ENCODE measurements at regions not wholly inside any gene's neighbourhood (a gene's known extent, or its start where the extent isn't known, plus 50 kb on each side); places are given as distances from the start of the nearest gene placed in this dataset.

DNA sequence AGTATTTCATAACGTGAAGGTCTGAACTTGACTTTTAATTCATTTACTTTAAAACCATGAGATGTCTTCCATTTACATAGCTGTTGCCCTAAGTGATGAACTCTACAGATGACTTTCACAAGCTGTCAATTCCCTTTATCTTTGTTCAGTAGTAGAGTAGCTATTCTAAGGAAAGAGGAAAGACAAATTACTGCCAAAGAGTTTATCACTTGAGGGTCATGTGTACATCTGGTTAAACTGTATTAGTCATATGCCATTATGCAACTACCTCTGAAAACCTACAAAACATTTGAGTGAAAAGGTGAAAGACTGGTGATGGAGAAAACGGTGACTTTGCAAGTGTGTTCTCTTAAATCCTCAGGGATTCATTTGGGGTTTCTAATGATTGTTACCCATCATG, 763.9 kb downstream of the TMEM182 start:
- Histone ChIP-seq H3K36me3 (no peaks in the 10 kb centered on the region), H3K27ac (no peak overlapping the region), H3K27me3 (no peaks in the 10 kb centered on the region), H3K4me1 (no peaks in the 10 kb centered on the region), H3K4me3 (no peak overlapping the region), H3K9me3 (peaks cover 0 to 4% (median 0%) of the 10 kb centered on the region in 4 donors)
- TF ChIP-seq, protein P1, sequence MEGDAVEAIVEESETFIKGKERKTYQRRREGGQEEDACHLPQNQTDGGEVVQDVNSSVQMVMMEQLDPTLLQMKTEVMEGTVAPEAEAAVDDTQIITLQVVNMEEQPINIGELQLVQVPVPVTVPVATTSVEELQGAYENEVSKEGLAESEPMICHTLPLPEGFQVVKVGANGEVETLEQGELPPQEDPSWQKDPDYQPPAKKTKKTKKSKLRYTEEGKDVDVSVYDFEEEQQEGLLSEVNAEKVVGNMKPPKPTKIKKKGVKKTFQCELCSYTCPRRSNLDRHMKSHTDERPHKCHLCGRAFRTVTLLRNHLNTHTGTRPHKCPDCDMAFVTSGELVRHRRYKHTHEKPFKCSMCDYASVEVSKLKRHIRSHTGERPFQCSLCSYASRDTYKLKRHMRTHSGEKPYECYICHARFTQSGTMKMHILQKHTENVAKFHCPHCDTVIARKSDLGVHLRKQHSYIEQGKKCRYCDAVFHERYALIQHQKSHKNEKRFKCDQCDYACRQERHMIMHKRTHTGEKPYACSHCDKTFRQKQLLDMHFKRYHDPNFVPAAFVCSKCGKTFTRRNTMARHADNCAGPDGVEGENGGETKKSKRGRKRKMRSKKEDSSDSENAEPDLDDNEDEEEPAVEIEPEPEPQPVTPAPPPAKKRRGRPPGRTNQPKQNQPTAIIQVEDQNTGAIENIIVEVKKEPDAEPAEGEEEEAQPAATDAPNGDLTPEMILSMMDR (IDR thresholded peaks at IDR 0.05) = no peak
- TF ChIP-seq POLR2A (IDR thresholded peaks at IDR 0.05) = no peak
- TF ChIP-seq EP300 (IDR thresholded peaks at IDR 0.05) = no peak
- intact Hi-C loops (cut with DNase I; ENCODE audit: low total_unique reads) = no loop called here
- 59 to 76% (median 64%) methylated on average over 2 of the region's 2 CpGs for WGBS, 5 donors
- no peak for DNase-seq

DNA sequence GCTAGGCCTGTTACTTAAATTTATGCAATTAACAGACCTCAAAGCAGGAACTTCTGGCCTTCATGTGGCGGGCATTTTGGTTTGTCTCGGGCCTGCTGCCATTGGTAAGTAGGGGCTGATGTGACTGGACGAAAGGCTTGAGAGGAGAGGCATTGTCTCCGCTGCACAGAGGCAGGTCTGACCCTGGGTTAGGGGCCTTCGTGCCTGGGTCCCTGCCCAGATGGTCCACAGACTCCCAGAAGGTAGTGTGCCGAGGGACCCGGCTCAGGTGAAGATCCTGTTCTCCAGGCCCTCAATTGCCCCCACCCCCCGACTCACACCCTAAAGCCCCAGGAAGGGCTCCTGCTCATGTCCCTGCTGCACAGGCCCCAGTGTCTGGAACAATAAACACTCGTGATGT, 764.9 kb downstream of the TMEM182 start:
- Histone ChIP-seq H3K9me3 (peaks cover 0 to 4% (median 0%) of the 10 kb centered on the region in 4 donors), H3K27ac (no peak overlapping the region), H3K4me3 (no peak overlapping the region), H3K4me1 (no peaks in the 10 kb centered on the region), H3K36me3 (no peaks in the 10 kb centered on the region), H3K27me3 (no peaks in the 10 kb centered on the region)
- 72 to 84% (median 81%) methylated on average over 8 to 9 of the region's 9 CpGs for WGBS, 5 donors
- intact Hi-C loops (cut with DNase I; ENCODE audit: low total_unique reads) = no loop called here
- TF ChIP-seq, protein P1 (IDR thresholded peaks at IDR 0.05) = no peak
- no peak for TF ChIP-seq POLR2A (IDR thresholded peaks at IDR 0.05)
- no peak for TF ChIP-seq POLR2AphosphoS5 (IDR thresholded peaks at IDR 0.05)
- TF ChIP-seq EP300 (IDR thresholded peaks at IDR 0.05) = no peak
- no peak for DNase-seq

DNA sequence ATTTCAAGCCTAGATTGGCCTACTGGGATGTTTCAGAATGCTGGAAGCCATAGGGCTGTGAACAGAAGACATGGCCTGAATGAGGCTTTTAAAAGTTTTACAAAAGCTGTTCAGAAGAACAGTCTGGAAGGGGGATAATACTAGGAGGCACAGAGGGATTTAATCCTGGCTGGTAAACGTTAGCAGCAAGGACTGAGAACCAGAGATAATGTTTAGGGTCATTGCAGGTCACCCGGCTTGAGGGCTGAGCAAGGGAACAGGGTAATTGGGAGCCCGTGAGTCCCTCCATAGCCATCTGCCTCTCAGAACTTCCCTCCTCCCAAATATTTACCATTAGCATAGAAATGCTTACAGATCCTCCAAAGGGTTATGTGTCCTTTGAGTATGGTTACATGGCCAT, 765.4 kb downstream of the TMEM182 start:
- no peak for TF ChIP-seq EP300 (IDR thresholded peaks at IDR 0.05)
- TF ChIP-seq POLR2A (IDR thresholded peaks at IDR 0.05) = no peak
- Histone ChIP-seq H3K27ac (no peak overlapping the region), H3K9me3 (peaks cover 0 to 2% (median 0%) of the 10 kb centered on the region in 4 donors), H3K36me3 (no peaks in the 10 kb centered on the region), H3K27me3 (no peaks in the 10 kb centered on the region), H3K4me1 (no peaks in the 10 kb centered on the region), H3K4me3 (no peak overlapping the region)
- WGBS, 5 donors = 43 to 57% (median 52%) methylated on average over 3 of the region's 3 CpGs
- no peak for DNase-seq
- intact Hi-C loops (cut with DNase I; ENCODE audit: low total_unique reads) = no loop called here

DNA sequence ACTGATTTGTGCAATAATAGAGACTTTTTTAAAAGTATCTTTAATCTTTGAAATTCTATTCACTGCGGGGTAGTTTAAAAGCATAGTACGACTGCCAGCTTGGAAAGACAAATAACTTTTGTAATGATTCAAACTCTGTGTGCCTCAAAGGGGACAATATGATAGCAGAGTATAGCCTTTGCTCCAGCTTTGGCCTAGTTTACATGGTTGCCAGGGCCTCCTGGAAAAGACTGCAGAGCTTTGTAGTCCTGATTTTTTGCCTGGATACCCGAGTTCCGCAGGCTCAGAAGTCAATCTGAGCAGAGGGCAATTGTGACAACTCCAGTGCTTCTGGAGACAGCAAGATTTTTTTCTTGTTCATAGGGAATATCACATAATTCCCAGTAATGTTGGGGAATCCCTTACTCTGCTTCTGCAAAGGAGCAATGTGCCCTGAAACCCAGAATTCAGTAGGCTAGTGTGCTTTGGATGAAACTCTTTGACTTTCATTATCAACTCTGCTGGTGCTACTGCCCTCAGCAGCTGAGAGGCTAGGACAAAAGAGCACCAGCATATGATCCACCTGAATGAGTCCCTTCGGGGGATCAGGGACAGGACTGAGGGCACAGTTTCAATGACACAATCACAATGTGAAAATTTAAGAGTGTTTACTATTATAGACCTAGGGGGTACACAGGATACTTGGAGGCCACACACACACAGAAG, 768.1 kb downstream of the TMEM182 start:
- Histone ChIP-seq H3K9me3 (no peaks in the 10 kb centered on the region), H3K36me3 (no peaks in the 10 kb centered on the region), H3K27ac (no peak overlapping the region), H3K27me3 (no peaks in the 10 kb centered on the region), H3K4me1 (no peaks in the 10 kb centered on the region), H3K4me3 (no peak overlapping the region)
- TF ChIP-seq POLR2A (IDR thresholded peaks at IDR 0.05) (no peak), POLR2AphosphoS5 (IDR thresholded peaks at IDR 0.05) (no peak), EP300 (IDR thresholded peaks at IDR 0.05) (no peak)
- TF ChIP-seq, protein P1 (IDR thresholded peaks at IDR 0.05) = no peak
- DNase-seq = no peak
- intact Hi-C loops (cut with DNase I; ENCODE audit: low total_unique reads) = no loop called here
- 60 to 74% (median 69%) methylated on average over 5 of the region's 5 CpGs for WGBS, 5 donors

DNA sequence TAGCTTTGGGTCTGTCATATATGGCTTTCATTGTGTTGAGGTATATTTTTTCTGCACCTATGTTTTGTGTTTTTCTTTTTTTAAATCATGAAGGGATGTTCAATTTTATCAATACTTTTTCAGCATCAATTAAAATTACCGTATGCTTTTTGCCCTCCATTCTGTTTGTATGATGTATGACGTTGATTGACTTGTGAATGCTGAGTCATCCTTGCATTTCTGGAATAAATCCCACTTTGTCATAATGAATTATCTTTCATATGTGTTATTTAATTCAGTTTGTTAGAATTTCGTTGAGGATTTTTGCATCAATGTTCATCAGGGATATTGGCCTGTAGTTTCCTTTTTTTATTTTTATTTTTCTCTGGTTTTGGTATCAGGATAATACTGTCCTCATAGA, 790.9 kb downstream of the TMEM182 start:
- Histone ChIP-seq H3K27me3 (no peaks in the 10 kb centered on the region), H3K4me3 (no peak overlapping the region), H3K27ac (no peak overlapping the region), H3K4me1 (no peaks in the 10 kb centered on the region), H3K9me3 (peaks cover 0 to 13% (median 4%) of the 10 kb centered on the region in 4 donors), H3K36me3 (no peaks in the 10 kb centered on the region)
- DNase-seq = no peak
- intact Hi-C loops (cut with DNase I; ENCODE audit: low total_unique reads) = no loop called here
- 71 to 80% (median 77%) methylated on average over 3 of the region's 3 CpGs for WGBS, 5 donors
- TF ChIP-seq POLR2AphosphoS5 (IDR thresholded peaks at IDR 0.05) (no peak), POLR2A (IDR thresholded peaks at IDR 0.05) (no peak)
- TF ChIP-seq, protein P1 (IDR thresholded peaks at IDR 0.05) = no peak
